ENCODE measurements at regions not wholly inside any gene's neighbourhood (a gene's known extent, or its start where the extent isn't known, plus 50 kb on each side); places are given as distances from the start of the nearest gene placed in this dataset.

- TF ChIP-seq CTCF (IDR thresholded peaks at IDR 0.05) (no peak), POLR2A (IDR thresholded peaks at IDR 0.05; ENCODE audit: low read depth) (no peak), EP300 (IDR thresholded peaks at IDR 0.05) (no peak), POLR2AphosphoS5 (IDR thresholded peaks at IDR 0.05) (no peak)
Measured at GRCh38 chr16:76976101-76976500, 214.9 kb upstream of the MON1B start.
